ENCODE measurements at regions not wholly inside any gene's neighbourhood (a gene's known extent, or its start where the extent isn't known, plus 50 kb on each side); places are given as distances from the start of the nearest gene placed in this dataset.

DNA sequence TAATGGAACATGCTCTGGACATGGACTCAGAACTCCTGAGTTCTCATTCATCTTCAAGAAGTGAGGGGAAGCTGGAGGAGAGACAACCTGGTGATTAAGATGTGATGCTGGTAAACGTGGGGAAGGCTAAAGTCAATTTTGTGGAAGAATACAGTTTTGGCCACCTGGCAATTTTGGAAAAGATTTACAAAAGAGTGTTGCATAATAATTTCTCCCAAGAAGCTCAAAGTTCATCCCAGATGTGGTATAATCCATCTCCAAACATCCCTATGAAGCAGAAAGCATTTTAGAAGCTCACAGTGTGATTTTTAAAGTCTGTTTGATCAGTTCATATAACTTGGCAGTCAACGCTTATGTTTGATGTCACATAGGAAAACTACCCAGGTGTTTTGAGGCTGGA is 208.7 kb downstream of the LMX1A start:
- no peak for DNase-seq
- TF ChIP-seq POLR2A (IDR thresholded peaks at IDR 0.05; ENCODE audit: low read length) (no peak), GATA1 (IDR thresholded peaks at IDR 0.05; ENCODE audit: low read depth, low read length) (no peak)

DNA sequence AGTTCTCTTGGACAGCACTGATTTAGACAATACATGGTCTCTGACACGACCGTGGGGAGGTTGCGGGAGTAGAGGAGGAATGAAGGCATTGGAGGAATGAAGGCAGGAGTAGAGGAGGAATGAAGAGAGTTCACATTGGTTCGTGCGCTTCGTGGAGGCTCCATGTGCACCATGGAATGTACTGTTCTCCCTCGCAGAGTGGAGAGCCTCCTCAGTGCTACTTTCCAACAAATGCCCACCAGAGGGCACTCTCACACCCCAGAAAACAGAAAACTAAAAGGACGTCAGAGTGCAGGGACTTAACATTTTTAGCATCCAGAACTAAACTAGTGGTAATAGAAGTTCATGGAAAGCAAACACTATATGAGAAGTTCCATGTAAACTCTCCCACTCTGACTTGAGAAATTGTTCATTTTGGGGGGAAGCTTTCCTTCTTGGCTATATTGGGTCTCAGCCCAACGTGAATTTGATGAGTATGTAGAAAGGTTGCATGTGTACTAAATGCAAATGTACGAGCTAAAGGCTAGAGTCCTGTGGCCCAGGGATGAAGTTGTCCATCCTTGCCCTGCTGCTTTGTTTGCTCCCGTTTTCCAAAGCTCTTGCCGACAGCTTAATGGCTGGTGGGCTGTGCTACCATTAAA is 211.6 kb downstream of the LMX1A start:
- peak; percentile 25 to 51 for DNase-seq
- TF ChIP-seq GATA1 (IDR thresholded peaks at IDR 0.05; ENCODE audit: low read depth, low read length) (no peak), POLR2A (IDR thresholded peaks at IDR 0.05; ENCODE audit: low read length) (no peak)

DNA sequence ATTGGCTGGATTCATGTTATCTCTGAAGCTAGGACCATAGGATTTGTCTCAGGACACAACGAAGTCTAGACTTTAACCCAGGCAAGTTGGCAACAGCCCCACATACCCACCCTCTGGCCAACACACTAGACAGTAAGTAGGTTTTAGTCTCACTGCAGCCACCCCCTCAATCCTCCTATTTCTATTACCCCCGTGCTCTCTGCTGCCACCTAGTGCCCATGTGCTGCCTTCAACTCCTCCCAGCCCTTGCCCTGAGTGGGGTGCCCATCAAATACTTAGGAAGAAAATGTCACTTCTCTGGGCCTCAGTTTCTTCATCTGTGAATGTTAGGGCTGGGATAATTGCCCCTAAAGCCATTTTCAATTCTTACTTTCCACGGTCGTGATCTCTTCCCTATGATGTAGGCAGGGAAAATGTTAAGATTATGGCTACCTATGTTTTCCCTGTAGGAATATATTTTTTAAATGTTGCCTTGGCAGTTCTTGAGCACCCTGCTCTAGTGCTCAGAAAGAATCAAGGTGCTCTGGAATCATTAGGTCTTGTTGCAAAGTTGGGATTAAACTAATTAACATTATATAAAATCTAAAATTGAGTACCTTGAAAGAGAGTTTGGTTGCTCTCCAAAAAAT is 213.0 kb downstream of the LMX1A start:
- TF ChIP-seq GATA1 (IDR thresholded peaks at IDR 0.05; ENCODE audit: low read depth, low read length) (no peak), POLR2A (IDR thresholded peaks at IDR 0.05; ENCODE audit: low read length) (no peak)
- peak; percentile 20 to 62 for DNase-seq

DNA sequence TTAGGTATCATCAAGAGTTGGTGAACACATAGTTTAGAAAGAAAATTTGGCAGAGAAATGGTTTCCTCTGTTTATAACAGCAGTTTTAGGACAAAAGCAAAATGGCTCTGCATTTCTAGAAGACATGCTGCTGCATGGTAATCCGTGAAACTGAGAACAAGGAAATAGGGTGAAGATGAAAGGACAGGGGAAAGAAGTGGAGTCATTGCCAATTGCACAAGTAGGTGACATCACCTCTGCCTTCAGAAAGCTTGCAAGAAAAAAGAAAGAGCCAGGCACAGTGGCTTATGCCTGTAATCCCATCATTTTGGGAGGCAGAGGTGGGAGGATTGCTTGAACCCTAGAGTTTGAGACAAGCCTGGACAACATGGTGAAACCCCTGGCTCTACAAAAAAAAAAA is 217.6 kb downstream of the LMX1A start:
- no peak for TF ChIP-seq POLR2A (IDR thresholded peaks at IDR 0.05; ENCODE audit: low read length)
- no peak for TF ChIP-seq GATA1 (IDR thresholded peaks at IDR 0.05; ENCODE audit: low read depth, low read length)

DNA sequence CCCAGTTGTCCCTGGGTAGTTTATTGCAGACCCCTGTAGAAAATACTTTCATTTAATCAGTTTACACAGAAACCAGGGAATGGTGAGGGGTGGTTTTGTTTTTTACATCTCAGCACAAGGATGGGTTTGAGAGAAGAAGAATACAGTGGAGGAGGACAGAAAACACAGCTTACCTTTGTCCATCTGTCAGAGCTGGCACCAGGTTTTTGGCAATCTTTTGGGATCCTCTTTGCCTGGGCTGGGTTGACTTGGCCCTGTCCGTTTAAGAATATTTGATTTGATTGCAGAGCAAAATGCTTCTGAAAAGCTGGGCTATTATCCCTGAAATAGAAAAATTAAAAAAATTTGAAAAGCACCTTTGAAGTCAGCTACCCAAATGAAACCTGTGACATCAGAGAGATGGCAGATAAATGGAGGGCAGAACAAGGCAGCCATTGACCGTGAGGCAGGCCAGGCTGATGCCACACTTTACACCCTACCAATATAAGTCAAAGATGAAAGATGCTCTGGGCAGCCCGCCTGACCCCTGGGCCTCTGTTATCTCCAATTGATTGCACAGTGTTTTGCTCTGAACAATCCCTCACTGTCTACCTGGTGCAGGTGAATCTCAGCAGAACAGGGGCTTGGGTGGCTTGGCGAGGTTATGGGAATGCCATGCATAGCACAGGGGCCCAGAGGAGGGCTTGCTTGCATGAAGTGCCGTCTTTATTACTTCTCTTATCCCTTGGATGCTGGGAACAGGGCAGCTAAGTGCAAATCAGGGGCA is 218.8 kb downstream of the LMX1A start:
- TF ChIP-seq GATA1 (IDR thresholded peaks at IDR 0.05; ENCODE audit: low read depth, low read length) = no peak
- no peak for TF ChIP-seq POLR2A (IDR thresholded peaks at IDR 0.05; ENCODE audit: low read length)
- DNase-seq = no peak

More for the DNA sequence above, 217.6 kb downstream of the LMX1A start:
- DNase-seq = no peak

DNA sequence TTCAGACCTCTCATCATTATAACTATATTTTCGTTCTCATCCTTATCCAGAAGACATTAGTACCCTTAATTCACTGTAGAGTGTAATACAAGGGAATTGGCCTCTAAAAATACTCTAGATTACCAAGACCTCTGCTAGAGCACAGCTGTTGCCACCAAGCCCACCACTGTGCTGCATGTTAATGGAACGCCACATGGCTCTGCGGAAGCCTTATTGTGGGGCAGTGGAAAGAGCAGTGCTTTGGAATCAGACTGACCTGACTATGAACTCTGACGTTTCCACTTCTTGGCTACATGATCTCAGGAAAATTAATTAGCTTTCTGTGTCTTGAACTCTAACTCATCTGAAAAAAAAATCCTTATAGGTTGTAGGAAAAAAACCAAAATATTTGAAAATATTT is 222.1 kb downstream of the LMX1A start:
- no peak for DNase-seq
- TF ChIP-seq POLR2A (IDR thresholded peaks at IDR 0.05; ENCODE audit: low read length) (no peak), GATA1 (IDR thresholded peaks at IDR 0.05; ENCODE audit: low read depth, low read length) (no peak)

DNA sequence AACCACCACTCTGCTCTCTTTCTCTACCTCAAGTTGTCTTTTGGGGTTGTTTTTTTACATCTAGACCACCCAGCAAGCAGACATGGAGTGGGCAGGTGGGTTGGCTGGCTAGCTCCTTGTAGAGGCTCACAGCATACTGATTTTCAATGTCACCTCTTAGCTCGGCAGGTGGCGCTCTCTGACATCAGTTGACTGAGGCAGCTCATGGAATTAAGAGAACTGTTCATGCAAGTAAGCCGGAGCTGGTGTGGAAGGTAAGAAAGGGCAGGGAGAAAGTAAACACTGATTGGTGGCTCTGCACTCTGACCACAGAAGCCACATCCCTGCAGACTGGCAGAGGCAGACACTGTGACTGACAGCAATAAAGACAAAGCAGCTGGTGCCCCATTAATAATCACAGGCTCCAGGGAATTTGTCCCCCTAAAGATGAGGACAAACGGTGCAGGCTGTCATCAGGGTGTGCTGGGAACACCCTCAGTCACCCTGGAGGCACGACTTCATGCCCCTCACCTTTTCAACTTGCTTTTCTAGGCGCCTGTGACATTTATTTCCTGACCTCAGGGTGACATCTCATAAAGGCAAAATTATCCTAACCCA is 226.8 kb downstream of the LMX1A start:
- no peak for TF ChIP-seq POLR2A (IDR thresholded peaks at IDR 0.05; ENCODE audit: low read length)
- no peak for TF ChIP-seq GATA1 (IDR thresholded peaks at IDR 0.05; ENCODE audit: low read depth, low read length)
- DNase-seq = peak; percentile 23 to 54

DNA sequence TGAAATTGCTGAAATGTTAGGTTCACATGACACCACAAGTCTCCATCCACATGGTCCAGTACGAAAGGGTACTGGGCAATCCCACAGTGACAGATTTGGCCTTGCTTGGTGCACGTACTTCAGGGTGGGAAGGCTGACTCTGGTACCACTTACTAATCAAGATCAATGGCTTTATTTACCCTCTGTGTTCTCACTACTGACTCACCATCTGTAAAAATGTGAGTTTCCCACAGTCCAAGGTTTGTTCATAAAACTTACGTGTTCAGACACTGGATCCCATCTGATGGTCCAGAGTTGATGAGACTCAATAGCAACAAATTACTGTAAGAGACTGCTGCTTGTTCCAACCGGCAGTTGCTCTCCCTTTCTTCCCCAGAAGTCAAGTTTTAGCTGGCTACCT is 231.7 kb downstream of the LMX1A start:
- DNase-seq = no peak
- TF ChIP-seq POLR2A (IDR thresholded peaks at IDR 0.05; ENCODE audit: low read length) (no peak), GATA1 (IDR thresholded peaks at IDR 0.05; ENCODE audit: low read depth, low read length) (no peak)

DNA sequence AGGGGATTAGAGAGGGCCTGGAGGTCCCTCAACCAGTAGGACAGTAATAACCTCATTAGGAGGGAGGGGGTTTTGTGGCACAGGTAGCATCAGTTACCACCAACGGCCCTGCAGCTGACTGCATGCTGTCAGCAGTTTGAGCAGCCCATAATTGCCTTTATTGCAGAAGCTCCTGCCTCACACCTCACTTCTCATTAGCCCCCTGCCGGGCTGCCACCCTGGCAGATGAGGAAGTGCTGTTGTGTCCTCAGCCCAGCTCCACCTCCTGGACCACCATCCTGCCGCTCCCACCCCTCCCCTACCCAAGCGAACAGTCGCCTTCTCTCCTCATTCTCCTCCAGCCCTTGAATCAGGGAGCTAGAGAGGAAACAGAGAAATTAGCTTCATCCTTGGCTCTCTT is 237.4 kb downstream of the LMX1A start:
- DNase-seq = no peak
- TF ChIP-seq POLR2A (IDR thresholded peaks at IDR 0.05; ENCODE audit: low read length) = no peak
- no peak for TF ChIP-seq GATA1 (IDR thresholded peaks at IDR 0.05; ENCODE audit: low read depth, low read length)

DNA sequence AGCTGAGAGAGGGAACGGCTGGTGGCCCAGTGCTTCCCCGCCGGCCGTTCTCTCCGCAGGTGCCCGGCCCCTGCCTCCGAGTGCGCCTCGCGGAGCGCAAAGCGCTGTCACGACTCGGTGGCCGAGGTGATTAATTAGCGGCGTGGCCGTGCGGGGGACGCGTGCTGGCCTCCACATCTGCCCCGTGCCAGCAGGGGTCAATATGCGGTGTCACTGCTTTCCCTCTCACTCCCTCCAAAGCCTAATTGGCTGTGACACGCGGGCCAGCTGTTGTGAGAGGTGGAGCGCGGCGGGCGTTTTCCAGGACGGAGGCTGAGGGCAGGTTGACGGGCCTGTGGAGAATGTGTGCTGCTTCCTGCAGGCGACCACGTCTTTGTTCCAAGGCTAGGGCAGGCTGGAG is 239.0 kb downstream of the LMX1A start:
- TF ChIP-seq GATA1 (IDR thresholded peaks at IDR 0.05; ENCODE audit: low read depth, low read length) = no peak
- no peak for DNase-seq

DNA sequence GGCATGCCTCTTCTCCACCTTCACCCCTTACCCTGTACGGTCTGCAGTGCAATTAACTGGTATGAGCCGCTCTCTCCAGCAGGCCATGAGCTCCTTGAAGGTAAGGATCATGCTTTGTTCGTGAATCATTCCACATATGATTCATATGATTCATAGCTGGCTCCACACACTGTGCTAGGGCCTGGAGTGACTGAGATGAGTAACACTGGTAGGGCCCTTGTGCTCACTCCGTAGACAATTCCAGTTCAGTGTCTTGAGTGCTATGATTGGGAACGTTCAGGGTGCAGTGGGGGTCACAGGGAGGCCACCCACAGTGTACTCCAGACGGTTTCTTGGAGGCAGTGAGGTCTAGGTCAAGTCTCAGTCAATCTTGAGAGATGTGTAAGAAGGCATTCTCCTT is 239.8 kb downstream of the LMX1A start:
- no peak for TF ChIP-seq POLR2A (IDR thresholded peaks at IDR 0.05; ENCODE audit: low read length)
- TF ChIP-seq GATA1 (IDR thresholded peaks at IDR 0.05; ENCODE audit: low read depth, low read length) = no peak
- no peak for DNase-seq

DNA sequence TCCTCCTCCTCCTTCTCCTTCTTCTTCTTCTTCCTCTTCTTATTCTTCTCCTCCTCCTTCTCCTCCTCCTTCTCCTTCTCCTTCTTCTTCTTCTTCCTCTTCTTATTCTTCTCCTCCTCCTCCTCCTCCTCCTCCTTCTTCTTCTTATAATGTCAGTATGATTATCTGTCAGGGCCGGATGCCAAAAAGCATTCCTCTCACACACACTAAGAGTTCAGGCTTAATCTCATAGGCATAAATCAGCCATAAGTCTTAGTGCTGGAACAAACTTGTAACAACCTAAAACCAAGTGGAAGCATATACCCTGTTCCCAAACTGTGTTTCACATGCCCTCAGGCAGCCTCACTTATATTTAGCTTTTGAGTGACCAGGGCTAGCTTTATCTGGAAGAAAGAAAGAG is 240.3 kb downstream of the LMX1A start:
- DNase-seq = no peak
- no peak for TF ChIP-seq POLR2A (IDR thresholded peaks at IDR 0.05; ENCODE audit: low read length)

DNA sequence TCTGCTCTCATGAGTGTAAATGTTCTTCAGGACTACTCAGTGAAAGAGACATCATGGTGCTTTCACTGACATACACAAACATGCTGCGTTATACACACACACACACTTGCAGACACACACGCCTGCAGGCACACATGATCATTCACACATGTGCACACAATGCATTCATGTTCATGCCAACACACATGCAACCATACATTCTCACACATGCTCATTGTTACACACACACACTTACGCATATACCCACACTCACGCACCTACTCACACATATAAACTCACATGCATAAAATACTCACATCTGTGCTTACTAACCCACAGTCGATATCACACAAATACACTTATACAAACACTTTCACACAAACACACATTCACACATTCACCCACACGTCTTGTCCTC is 241.6 kb downstream of the LMX1A start:
- TF ChIP-seq GATA1 (IDR thresholded peaks at IDR 0.05; ENCODE audit: low read depth, low read length) (no peak), POLR2A (IDR thresholded peaks at IDR 0.05; ENCODE audit: low read length) (no peak)
- no peak for DNase-seq

Measured in erythroblast (primary cell).